Rectal smooth muscle tissue (tissue), 1 donor: ENCODE measurements at regions not wholly inside any gene's neighbourhood (a gene's known extent, or its start where the extent isn't known, plus 50 kb on each side); places are given as distances from the start of the nearest gene placed in this dataset.
"Not testable (repeated sequence)": the region's sequence is repeated elsewhere in the genome, so short reads cannot be mapped to it uniquely, and the experiment has no call there.

Source experiments
- H3K27ac ChIP-seq: one replicate; pipeline ENCODE4 v1.7.0; 2013; ENCODE audit warnings: low read depth, low read length, inconsistent platforms
- H3K27me3 ChIP-seq: one replicate; pipeline ENCODE4 v1.7.0; 2013; ENCODE audit warnings: low read length; ENCODE audit not compliant: control insufficient read depth, insufficient read depth
- H3K36me3 ChIP-seq: one replicate; pipeline ENCODE4 v1.7.0; 2013; ENCODE audit warnings: low read length; ENCODE audit not compliant: control insufficient read depth, insufficient read depth
- H3K4me1 ChIP-seq: one replicate; pipeline ENCODE4 v1.7.0; 2013; ENCODE audit warnings: low read length; ENCODE audit not compliant: control insufficient read depth, insufficient read depth
- H3K4me3 ChIP-seq: one replicate; pipeline ENCODE4 v1.7.0; 2013; ENCODE audit warnings: low read length
- H3K9ac ChIP-seq: one replicate; pipeline ENCODE4 v1.7.0; 2013; ENCODE audit warnings: low read length

- Histone ChIP-seq H3K9ac (no peak overlapping the region), H3K36me3 (no peaks in the 10 kb centered on the region), H3K4me1 (no peaks in the 10 kb centered on the region), H3K27ac (no peak overlapping the region), H3K27me3 (no peaks in the 10 kb centered on the region), H3K4me3 (no peak overlapping the region)
Observed at GRCh38 chr13:81375709-81376108, 1034.8 kb upstream of the SPRY2 start.

GRCh38 chr13:81362711-81363110 lies 1021.8 kb upstream of the SPRY2 start:
- H3K27ac ChIP-seq, H3K4me3 ChIP-seq, H3K36me3 ChIP-seq, H3K4me1 ChIP-seq, H3K27me3 ChIP-seq, H3K9ac ChIP-seq: not testable (repeated sequence)

GRCh38 chr13:81350056-81350455 lies 1009.1 kb upstream of the SPRY2 start:
- Histone ChIP-seq H3K4me3 (no peak overlapping the region), H3K36me3 (no peaks in the 10 kb centered on the region), H3K9ac (no peak overlapping the region), H3K27ac (no peak overlapping the region), H3K4me1 (no peaks in the 10 kb centered on the region), H3K27me3 (no peaks in the 10 kb centered on the region)

GRCh38 chr13:81340118-81341069 lies 999.5 kb upstream of the SPRY2 start:
- not testable (repeated sequence) for H3K27me3 ChIP-seq, H3K27ac ChIP-seq, H3K36me3 ChIP-seq, H3K4me1 ChIP-seq, H3K9ac ChIP-seq, H3K4me3 ChIP-seq

GRCh38 chr13:81339666-81340065 lies 998.7 kb upstream of the SPRY2 start:
- not testable (repeated sequence) for H3K4me3 ChIP-seq, H3K4me1 ChIP-seq, H3K9ac ChIP-seq, H3K36me3 ChIP-seq, H3K27me3 ChIP-seq, H3K27ac ChIP-seq

GRCh38 chr13:81334481-81334880 lies 993.6 kb upstream of the SPRY2 start:
- H3K4me3 ChIP-seq = no peak overlapping the region
- no peak overlapping the region for H3K9ac ChIP-seq
- no peaks in the 10 kb centered on the region for H3K36me3 ChIP-seq
- H3K27me3 ChIP-seq = no peaks in the 10 kb centered on the region
- no peaks in the 10 kb centered on the region for H3K4me1 ChIP-seq
- no peak overlapping the region for H3K27ac ChIP-seq

- Histone ChIP-seq H3K4me3 (no peak overlapping the region), H3K27me3 (no peaks in the 10 kb centered on the region), H3K9ac (no peak overlapping the region), H3K36me3 (no peaks in the 10 kb centered on the region), H3K4me1 (no peaks in the 10 kb centered on the region), H3K27ac (no peak overlapping the region)
Observed at GRCh38 chr13:81326913-81327312, 986.0 kb upstream of the SPRY2 start.

GRCh38 chr13:81320516-81320915 lies 979.6 kb upstream of the SPRY2 start:
- no peak overlapping the region for H3K9ac ChIP-seq
- no peaks in the 10 kb centered on the region for H3K4me1 ChIP-seq
- no peaks in the 10 kb centered on the region for H3K27me3 ChIP-seq
- H3K4me3 ChIP-seq = no peak overlapping the region
- no peaks in the 10 kb centered on the region for H3K36me3 ChIP-seq
- H3K27ac ChIP-seq = no peak overlapping the region

GRCh38 chr13:81319351-81319750 lies 978.4 kb upstream of the SPRY2 start:
- H3K27me3 ChIP-seq = no peaks in the 10 kb centered on the region
- H3K4me3 ChIP-seq = no peak overlapping the region
- H3K36me3 ChIP-seq = no peaks in the 10 kb centered on the region
- H3K9ac ChIP-seq = no peak overlapping the region
- H3K4me1 ChIP-seq = no peaks in the 10 kb centered on the region
- no peak overlapping the region for H3K27ac ChIP-seq

GRCh38 chr13:81318231-81319019 lies 977.5 kb upstream of the SPRY2 start:
- H3K4me3 ChIP-seq = no peak overlapping the region
- H3K27me3 ChIP-seq = no peaks in the 10 kb centered on the region
- H3K9ac ChIP-seq = no peak overlapping the region
- H3K4me1 ChIP-seq = no peaks in the 10 kb centered on the region
- no peaks in the 10 kb centered on the region for H3K36me3 ChIP-seq
- no peak overlapping the region for H3K27ac ChIP-seq

GRCh38 chr13:81314461-81314860 lies 973.5 kb upstream of the SPRY2 start:
- Histone ChIP-seq H3K27me3 (no peaks in the 10 kb centered on the region), H3K27ac (no peak overlapping the region), H3K36me3 (no peaks in the 10 kb centered on the region), H3K9ac (no peak overlapping the region), H3K4me1 (no peaks in the 10 kb centered on the region), H3K4me3 (no peak overlapping the region)

GRCh38 chr13:81305928-81306327 lies 965.0 kb upstream of the SPRY2 start:
- Histone ChIP-seq H3K36me3 (no peaks in the 10 kb centered on the region), H3K4me3 (no peak overlapping the region), H3K27ac (no peak overlapping the region), H3K27me3 (no peaks in the 10 kb centered on the region), H3K9ac (no peak overlapping the region), H3K4me1 (no peaks in the 10 kb centered on the region)
